IPS-NIHi11 (cell line): ENCODE measurements at regions not wholly inside any gene's neighbourhood (a gene's known extent, or its start where the extent isn't known, plus 50 kb on each side); places are given as distances from the start of the nearest gene placed in this dataset.

Experiments used
- DNase-seq: peaks from one replicate; pipeline ENCODE4 v3.0.0; 2012; ENCODE audit warnings: mixed read lengths, low spot score

GRCh38 chr7:33661430-33662160, 243.7 kb upstream of the BMPER start:
- no peak for DNase-seq

GRCh38 chr7:33666531-33666930, 238.8 kb upstream of the BMPER start:
- DNase-seq = no peak

- DNase-seq = no peak
Measured at GRCh38 chr7:33667196-33667595, 238.1 kb upstream of the BMPER start.

GRCh38 chr7:33669251-33669670, 236.1 kb upstream of the BMPER start:
- DNase-seq = no peak

DNA sequence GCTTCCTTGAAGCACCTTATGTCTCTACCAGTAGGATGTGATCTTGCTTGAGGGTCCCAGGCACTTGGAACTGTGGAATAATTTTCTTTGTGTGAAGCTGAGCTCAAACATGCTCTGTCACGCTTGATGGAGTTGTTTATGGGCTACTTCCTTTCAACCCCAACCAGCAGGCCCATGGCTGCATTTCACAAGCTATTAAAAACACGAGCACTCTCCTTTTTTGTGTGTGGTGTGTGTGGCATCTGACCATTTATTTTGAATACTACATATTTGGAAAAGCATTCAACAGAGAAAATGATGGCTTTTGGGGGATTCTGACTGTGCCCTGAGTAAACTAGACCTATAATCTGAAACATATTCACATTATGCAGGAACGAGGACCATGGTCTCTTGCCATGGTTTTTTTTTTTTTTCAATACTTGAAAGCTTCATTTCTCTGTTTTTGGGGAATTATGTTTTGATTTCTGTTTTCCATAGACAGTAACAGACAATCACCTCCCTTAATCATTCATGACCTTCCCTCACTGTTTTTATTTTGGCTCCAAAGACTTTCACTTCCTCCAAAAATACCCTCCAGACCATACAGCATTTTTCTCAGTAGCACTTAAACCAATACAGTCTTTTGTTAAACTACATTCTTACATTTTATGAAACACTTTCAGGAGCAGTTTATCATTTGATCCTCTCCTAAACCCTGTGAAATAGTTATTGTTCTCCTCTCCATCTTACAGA, 233.6 kb upstream of the BMPER start:
- DNase-seq = no peak

GRCh38 chr7:33673029-33673700, 232.2 kb upstream of the BMPER start:
- peak; percentile 31 for DNase-seq

DNA sequence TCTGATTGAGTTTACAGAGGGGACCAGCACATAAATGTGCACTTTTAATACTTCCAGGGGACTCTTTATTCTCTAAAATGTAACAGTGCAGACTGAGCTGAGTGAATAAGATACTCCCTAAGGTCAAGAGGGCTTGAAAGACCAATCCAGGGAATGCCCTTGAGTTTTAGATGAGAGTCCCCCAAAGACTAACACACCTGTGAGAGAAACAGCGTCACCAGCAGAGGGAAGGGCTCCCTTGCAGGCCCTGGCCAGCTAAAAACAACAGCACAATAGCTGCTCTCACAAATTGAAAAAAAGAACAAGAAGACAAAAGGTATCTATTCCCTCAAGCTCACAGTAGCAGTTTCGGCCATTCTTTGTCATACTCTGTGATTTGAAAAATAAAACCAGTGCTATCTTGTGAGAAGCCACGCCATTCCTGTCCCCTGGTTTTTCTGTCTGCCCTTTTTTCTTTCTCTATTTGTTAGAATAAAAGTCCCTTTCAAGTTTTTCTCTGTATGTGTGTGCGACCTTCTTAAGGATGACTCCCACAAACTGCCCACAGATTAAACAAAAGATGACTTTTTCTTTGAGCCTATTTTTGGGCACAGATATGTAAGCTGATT, 230.4 kb upstream of the BMPER start:
- no peak for DNase-seq

DNA sequence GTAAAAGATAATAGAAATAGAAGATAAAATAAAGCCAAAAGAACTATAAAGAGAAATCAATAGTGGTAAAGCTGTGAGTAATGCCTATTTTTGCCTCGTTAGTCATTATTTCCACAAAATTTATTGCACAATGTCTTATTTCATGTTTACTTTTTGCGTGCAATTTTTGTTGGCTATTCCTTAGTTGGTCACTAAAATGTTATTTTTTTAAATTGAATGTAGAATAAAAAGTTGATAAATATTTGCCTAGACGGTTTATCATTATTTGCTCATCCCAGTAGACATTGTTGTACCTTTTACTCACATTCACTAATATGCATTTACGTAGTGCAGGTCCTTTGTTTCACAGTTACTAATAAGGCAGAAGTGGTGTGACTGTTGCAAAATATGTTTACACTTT, 227.8 kb upstream of the BMPER start:
- DNase-seq = no peak

DNA sequence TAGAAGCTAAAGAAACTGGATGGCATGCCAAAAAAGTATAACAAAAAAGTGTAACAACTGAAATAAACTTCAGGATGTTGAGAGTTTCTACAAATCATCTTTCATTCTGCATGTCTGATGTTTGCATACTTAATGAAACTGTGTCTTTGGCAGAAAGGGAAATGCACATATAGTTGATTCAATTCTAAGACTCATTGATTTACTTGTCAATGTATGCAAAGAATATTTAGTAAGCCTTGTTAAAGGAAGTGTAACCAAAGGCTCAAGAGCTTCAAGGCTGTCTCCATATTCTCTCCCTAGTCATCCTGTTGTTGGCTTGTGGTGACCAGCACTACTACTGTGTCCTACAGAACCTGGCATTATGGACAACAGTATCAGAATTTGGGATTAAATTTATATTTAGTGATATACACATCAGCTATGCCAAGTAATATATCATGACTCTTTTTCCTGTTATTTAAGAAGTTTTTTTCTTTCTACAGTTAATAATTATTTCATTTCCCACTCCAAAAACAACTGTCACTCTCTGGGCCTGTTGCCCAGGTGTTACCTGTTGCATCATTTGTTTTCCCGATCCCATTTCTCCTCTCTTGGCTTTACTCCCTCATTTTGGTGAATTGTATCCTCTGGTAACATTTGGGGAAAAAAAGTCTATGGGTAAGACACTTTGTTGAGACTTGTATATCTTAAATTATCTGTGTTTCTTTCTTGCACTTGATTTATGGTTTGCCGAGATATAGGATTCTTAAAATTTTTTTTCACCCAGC, 226.6 kb upstream of the BMPER start:
- DNase-seq = no peak

- DNase-seq = no peak
Measured at GRCh38 chr7:33680682-33681081, 224.7 kb upstream of the BMPER start.

DNA sequence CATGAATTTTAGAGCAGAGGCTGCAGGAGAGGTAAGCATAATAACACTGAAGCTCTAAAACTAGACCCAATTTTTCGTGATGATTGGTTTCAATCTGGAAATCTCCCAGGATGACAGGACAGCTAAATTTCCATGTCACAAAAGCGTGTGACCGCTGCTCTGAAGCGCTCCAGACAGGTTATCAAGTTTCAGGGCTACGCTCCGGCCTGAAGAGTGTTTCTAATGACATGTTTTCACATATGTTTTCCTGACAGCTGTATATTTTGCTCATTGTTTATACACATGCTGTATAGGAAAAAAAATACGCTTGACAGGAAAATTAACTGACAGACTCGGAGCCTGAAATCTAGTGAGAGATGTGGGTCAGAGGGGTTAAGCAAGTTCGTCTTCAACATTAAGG, 219.8 kb upstream of the BMPER start:
- no peak for DNase-seq

DNA sequence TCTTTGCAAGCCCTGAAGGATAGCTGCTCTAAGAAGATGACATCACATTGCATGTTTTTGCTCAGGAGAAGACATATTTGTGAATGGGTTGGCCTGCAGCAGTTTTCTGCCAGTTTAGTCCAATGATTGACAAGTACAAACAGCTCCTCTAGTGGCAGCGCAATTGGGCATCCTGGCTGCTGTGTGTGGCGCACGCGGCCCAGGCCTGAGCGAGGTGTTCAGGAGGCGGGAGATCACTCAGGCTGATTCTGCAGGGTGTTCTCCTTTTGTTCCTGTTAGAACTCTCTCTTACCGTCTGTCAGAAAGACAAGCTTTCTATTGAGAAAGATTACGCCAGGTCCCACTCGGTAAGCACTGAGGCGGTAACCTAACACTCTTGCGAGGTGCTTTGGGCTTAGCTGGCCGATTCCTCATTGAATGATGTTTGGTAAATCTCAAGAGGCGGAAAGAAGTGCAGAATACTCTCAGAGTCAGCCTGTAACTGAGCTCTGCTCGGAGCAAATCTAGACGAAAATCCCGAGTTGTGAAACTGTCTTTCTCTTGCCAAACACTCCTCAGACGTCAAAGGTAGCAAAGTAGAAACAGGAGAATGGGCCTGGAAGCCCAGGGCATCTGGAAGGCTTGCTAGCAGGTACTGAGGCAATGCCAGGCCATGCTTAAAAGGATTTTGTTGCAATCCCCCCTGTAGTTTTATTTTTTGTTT, 219.2 kb upstream of the BMPER start:
- DNase-seq = peak; percentile 29

DNA sequence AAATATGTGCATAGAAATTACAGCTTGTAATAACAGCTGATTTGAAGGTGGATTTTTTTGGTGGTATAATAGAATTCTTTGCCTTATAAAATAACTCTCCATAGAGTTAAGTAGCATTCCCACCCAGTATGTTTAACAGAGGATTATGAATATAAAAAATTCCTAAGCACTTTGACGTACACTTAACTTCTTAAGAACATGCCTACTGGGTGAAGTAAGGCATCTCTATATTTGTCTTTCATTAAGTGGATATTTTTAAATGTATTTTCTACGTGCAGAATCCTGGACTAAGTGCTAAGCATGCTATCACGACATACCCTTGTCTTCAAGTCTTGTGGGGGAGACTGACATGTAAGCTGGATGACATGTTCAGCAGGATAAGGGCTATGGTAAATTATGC, 217.7 kb upstream of the BMPER start:
- DNase-seq = no peak

GRCh38 chr7:33691180-33691579, 214.2 kb upstream of the BMPER start:
- DNase-seq = no peak

- no peak for DNase-seq
Measured at GRCh38 chr7:33692956-33693355, 212.4 kb upstream of the BMPER start.

DNA sequence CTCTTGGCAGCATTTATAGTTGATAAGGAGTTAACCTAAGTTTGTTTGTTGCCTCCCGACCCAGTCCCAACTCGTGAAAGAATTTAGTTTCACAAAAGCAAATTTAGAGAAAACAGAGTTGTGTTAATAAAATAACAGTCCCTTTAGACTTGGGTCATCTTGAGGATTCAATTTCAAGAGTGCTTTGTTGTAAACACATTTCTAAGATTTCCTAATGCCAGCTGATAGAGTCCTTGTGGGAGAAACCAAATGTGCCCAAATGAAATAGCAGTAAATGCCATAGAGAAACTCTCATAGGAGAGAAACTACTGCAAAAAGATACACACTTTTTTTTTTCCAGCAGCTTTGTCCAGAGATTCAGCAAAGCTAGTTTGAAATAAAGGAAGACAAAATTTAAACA, 211.3 kb upstream of the BMPER start:
- no peak for DNase-seq

GRCh38 chr7:33697616-33698015, 207.7 kb upstream of the BMPER start:
- no peak for DNase-seq

- DNase-seq = no peak
Measured at GRCh38 chr7:33698041-33698440, 207.3 kb upstream of the BMPER start.

- DNase-seq = no peak
Measured at GRCh38 chr7:33698692-33699128, 206.6 kb upstream of the BMPER start.

- DNase-seq = no peak
Measured at GRCh38 chr7:33700001-33700899, 205.1 kb upstream of the BMPER start.
